ENCODE measurements at regions not wholly inside any gene's neighbourhood (a gene's known extent, or its start where the extent isn't known, plus 50 kb on each side); places are given as distances from the start of the nearest gene placed in this dataset.
"Not testable (repeated sequence)": the region's sequence is repeated elsewhere in the genome, so short reads cannot be mapped to it uniquely, and the experiment has no call there.

- DNase-seq (ENCODE audit: low read depth), result no peak
Measured at GRCh38 chr13:58906329-58907007, 1257.3 kb downstream of the DIAPH3 start.

- no peak for DNase-seq (ENCODE audit: low read depth)
Measured at GRCh38 chr13:58907347-58907746, 1256.4 kb downstream of the DIAPH3 start.

- DNase-seq (ENCODE audit: low read depth), result no peak
Measured at GRCh38 chr13:58908019-58908679, 1255.6 kb downstream of the DIAPH3 start.

- no peak for DNase-seq (ENCODE audit: low read depth)
Measured at GRCh38 chr13:58919551-58919950, 1244.2 kb downstream of the DIAPH3 start.

GRCh38 chr13:58921129-58921528 lies 1242.6 kb downstream of the DIAPH3 start:
- DNase-seq (ENCODE audit: low read depth), result no peak

GRCh38 chr13:58926858-58927257 lies 1236.9 kb downstream of the DIAPH3 start:
- DNase-seq (ENCODE audit: low read depth), result no peak

- DNase-seq (ENCODE audit: low read depth), result no peak
Measured at GRCh38 chr13:58933475-58933874, 1230.3 kb downstream of the DIAPH3 start.

GRCh38 chr13:58935689-58936088 lies 1228.0 kb downstream of the DIAPH3 start:
- no peak for DNase-seq (ENCODE audit: low read depth)

DNA sequence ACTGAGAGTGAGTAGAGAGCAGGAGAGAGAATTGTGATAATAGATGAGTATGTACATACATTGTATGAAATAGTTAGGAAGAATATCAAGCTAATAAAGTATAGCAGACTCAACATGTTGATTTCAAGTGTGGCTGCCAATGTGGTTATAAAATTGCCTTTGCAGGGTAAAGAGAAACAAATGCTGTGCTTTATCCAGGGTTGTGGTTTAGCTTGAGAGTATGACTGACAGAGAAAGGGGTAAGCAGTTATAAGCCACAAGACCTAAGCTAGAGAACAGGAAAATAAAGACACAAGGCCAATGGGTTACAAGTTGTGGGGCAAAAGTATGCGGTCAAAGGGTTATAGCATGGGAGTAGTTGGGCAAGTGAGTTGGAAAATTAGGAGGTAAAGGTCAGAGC lies 1217.5 kb downstream of the DIAPH3 start:
- DNase-seq (ENCODE audit: low read depth), result no peak

GRCh38 chr13:58949646-58950045 lies 1214.1 kb downstream of the DIAPH3 start:
- DNase-seq (ENCODE audit: low read depth), result no peak

GRCh38 chr13:58950911-58951310 lies 1212.8 kb downstream of the DIAPH3 start:
- no peak for DNase-seq (ENCODE audit: low read depth)

DNA sequence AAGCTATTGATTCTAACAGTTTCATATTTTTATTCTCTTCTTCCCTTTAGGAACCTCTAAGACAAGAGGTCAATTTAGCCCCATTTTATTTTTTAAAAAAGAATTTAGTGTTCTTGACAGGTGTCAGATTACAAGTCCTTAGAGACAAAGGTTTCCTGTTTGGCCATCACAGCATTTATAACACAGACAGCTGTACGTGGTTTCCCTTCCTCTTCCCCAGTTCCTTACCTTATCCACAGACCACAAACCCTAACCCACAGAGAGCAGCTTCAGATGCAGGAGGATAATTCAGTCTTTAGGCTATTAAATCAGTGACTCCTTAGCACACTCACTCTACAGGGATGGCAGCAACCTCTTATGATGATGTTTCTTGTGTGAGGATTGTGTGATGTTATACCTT lies 1210.1 kb downstream of the DIAPH3 start:
- DNase-seq (ENCODE audit: low read depth), result no peak

- no peak for DNase-seq (ENCODE audit: low read depth)
Measured at GRCh38 chr13:58955546-58956385, 1208.0 kb downstream of the DIAPH3 start.

- DNase-seq (ENCODE audit: low read depth), result not testable (repeated sequence)
Measured at GRCh38 chr13:58958097-58958496, 1205.6 kb downstream of the DIAPH3 start.

GRCh38 chr13:58960888-58961287 lies 1202.8 kb downstream of the DIAPH3 start:
- DNase-seq (ENCODE audit: low read depth), result no peak

GRCh38 chr13:58963321-58963720 lies 1200.4 kb downstream of the DIAPH3 start:
- no peak for DNase-seq (ENCODE audit: low read depth)

DNA sequence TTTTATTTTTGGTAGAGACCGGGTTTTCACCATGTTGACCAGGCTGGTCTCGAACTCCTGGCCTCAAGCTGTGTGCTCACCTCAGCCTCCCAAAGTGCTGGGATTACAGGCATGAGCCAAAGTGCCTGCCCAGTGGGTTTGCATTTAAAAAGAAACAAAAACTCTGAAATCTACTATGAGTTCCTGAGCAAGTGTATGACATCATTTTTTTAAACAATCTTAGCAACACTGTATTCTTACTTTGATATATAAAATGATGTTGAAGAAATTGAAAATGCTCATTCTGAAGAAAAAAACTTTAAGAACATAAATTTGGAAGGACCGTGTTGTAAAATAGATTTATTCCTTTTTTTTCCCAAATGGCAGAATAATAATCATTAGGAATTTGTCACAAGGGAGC lies 1199.7 kb downstream of the DIAPH3 start:
- DNase-seq (ENCODE audit: low read depth), result no peak

DNA sequence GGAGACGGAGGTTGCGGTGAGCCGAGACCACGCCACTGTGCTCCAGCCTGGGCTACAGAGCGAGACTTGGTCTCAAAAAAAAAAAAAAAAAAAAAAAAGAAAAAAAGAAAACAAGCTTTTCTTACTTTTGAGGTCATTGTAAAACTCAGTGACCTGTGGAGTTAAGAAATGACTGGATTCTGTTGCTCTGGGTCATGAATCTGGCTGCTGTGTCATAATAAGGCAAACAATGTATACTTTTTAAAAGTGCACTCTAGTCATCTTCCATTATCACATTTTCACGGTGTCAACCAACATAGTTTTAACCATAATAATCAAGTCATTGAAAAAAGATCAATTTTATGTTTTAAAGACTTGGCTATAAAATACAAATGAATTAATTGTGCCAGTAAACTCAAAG lies 1186.6 kb downstream of the DIAPH3 start:
- no peak for DNase-seq (ENCODE audit: low read depth)

- DNase-seq (ENCODE audit: low read depth), result no peak
Measured at GRCh38 chr13:58978331-58978730, 1185.4 kb downstream of the DIAPH3 start.

DNA sequence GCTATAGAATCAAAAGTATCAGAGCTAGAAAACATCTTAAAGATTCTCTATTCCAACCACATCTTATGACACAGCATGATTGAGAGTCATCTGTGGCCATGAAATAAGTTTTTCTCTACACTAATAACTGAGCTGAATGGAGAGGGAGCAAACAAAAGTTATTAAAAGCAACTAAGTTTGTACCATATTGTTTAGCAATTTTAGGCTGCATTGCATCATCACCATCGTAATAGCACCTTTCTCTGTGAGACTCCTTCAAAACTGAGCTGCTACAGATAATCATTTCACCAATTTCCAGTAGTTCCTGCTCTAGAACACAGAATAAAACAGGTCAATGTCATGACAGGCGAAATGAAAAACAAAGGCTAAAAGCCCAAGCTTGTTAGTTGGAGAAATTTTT lies 1183.9 kb downstream of the DIAPH3 start:
- no peak for DNase-seq (ENCODE audit: low read depth)

GRCh38 chr13:58985845-58986244 lies 1177.9 kb downstream of the DIAPH3 start:
- DNase-seq (ENCODE audit: low read depth), result no peak

- no peak for DNase-seq (ENCODE audit: low read depth)
Measured at GRCh38 chr13:58989556-58989955, 1174.2 kb downstream of the DIAPH3 start.

Data from EH (cell line).